Astrocyte (in vitro differentiated cells and primary cell): ENCODE measurements at regions not wholly inside any gene's neighbourhood (a gene's known extent, or its start where the extent isn't known, plus 50 kb on each side); places are given as distances from the start of the nearest gene placed in this dataset.

ENCODE experiments used
- DNase-seq: peaks from one replicate; pipeline ENCODE4 v3.0.0-alpha.2; 2010; ENCODE audit warnings: low read depth
- FAIRE-seq: peaks from 2 replicates; lab custom pipeline; 2011; peaks lifted over from hg19 to GRCh38; lab: Jason Lieb, UNC
- H2AFZ ChIP-seq: 2 replicates; pipeline ENCODE4 v1.6.0; 2012; ENCODE audit warnings: low read depth, low read length, inconsistent platforms
- H3K27ac ChIP-seq: 2 replicates; pipeline ENCODE4 v1.5.1; 2011; ENCODE audit warnings: low read depth, low read length, inconsistent platforms
- H3K27me3 ChIP-seq: 2 replicates; pipeline ENCODE4 v1.6.0; 2011; ENCODE audit warnings: low read length, inconsistent platforms; ENCODE audit not compliant: insufficient read depth
- H3K36me3 ChIP-seq: 2 replicates; pipeline ENCODE4 v1.5.1; 2011; ENCODE audit warnings: low read length, inconsistent platforms; ENCODE audit not compliant: insufficient read depth
- H3K4me1 ChIP-seq: 2 replicates; pipeline ENCODE4 v1.5.1; 2011; ENCODE audit warnings: low read length, inconsistent platforms; ENCODE audit not compliant: insufficient read depth
- H3K4me2 ChIP-seq: 2 replicates; pipeline ENCODE4 v1.6.0; 2012; ENCODE audit warnings: low read length, inconsistent platforms
- H3K4me3 ChIP-seq: 2 replicates; pipeline ENCODE4 v1.5.1; 2011; ENCODE audit warnings: low read depth, mild to moderate bottlenecking, low read length, inconsistent platforms; ENCODE audit not compliant: insufficient read depth
- H3K79me2 ChIP-seq: 2 replicates; pipeline ENCODE4 v1.6.0; 2012; ENCODE audit warnings: mild to moderate bottlenecking, low read length, inconsistent platforms; ENCODE audit not compliant: insufficient read depth
- H3K9ac ChIP-seq: 2 replicates; pipeline ENCODE4 v1.6.0; 2012; ENCODE audit warnings: mild to moderate bottlenecking, low read length, inconsistent platforms
- H3K9me3 ChIP-seq: 2 replicates; pipeline ENCODE4 v1.5.1; 2012; ENCODE audit warnings: low read depth, mild to moderate bottlenecking, low read length, inconsistent platforms; ENCODE audit not compliant: insufficient read depth
- H4K20me1 ChIP-seq: 2 replicates; pipeline ENCODE4 v1.6.0; 2012; ENCODE audit warnings: low read length, inconsistent platforms; ENCODE audit not compliant: insufficient read depth
- H3K27ac Mint-ChIP-seq: one replicate; pipeline ENCODE4 v1.8.0; 2021; ENCODE audit warnings: mild to moderate bottlenecking, mixed read lengths; ENCODE audit not compliant: unreplicated experiment
- H3K27me3 Mint-ChIP-seq: one replicate; pipeline ENCODE4 v1.8.0; 2021; ENCODE audit warnings: low read depth, mixed read lengths; ENCODE audit not compliant: unreplicated experiment
- H3K36me3 Mint-ChIP-seq: one replicate; pipeline ENCODE4 v1.8.0; 2021; ENCODE audit warnings: low read depth, mixed read lengths; ENCODE audit not compliant: unreplicated experiment
- H3K4me1 Mint-ChIP-seq: one replicate; pipeline ENCODE4 v1.8.0; 2021; ENCODE audit warnings: low read depth, mixed read lengths; ENCODE audit not compliant: unreplicated experiment
- H3K4me3 Mint-ChIP-seq: one replicate; pipeline ENCODE4 v1.8.0; 2021; ENCODE audit warnings: mild to moderate bottlenecking, moderate library complexity, mixed read lengths; ENCODE audit not compliant: unreplicated experiment
- H3K9me3 Mint-ChIP-seq: one replicate; pipeline ENCODE4 v1.8.0; 2021; ENCODE audit warnings: mild to moderate bottlenecking, mixed read lengths; ENCODE audit not compliant: unreplicated experiment
- CTCF ChIP-seq: IDR thresholded peaks from 2 replicates; pipeline ENCODE4 v1.5.1; 2011; ENCODE audit warnings: low read depth, mild to moderate bottlenecking, inconsistent platforms, low read length, moderate library complexity; ENCODE audit not compliant: insufficient read depth
- EZH2 ChIP-seq: IDR thresholded peaks from 2 replicates; pipeline ENCODE4 v1.6.1; 2012; ENCODE audit warnings: mild to moderate bottlenecking, low read length, inconsistent platforms; ENCODE audit not compliant: insufficient read depth

- no peaks in the 10 kb centered on the region for H3K27me3 ChIP-seq
- no peak overlapping the region for H2AFZ ChIP-seq
- FAIRE-seq (no peak), DNase-seq (no peak)
- Mint-ChIP-seq H3K36me3 (no peaks in the 10 kb centered on the region), H3K4me1 (no peaks in the 10 kb centered on the region), H3K9me3 (no peaks in the 10 kb centered on the region), H3K27me3 (no peaks in the 10 kb centered on the region), H3K27ac (no peak overlapping the region), H3K4me3 (no peak overlapping the region)
- no peak for TF ChIP-seq CTCF
- no peak for TF ChIP-seq EZH2
- no peaks in the 10 kb centered on the region for H3K9me3 ChIP-seq
- H3K36me3 ChIP-seq, result no peaks in the 10 kb centered on the region
- H3K9ac ChIP-seq, result no peak overlapping the region
- H3K4me2 ChIP-seq, result no peak overlapping the region
- H3K27ac ChIP-seq, result no peak overlapping the region
- no peak overlapping the region for H3K4me3 ChIP-seq
- H3K4me1 ChIP-seq, result no peaks in the 10 kb centered on the region
- no peaks in the 10 kb centered on the region for H3K79me2 ChIP-seq
- H4K20me1 ChIP-seq, result no peaks in the 10 kb centered on the region
Measured at GRCh38 chr1:82197606-82198005, 396.9 kb downstream of the ADGRL2 start.

- H3K4me1 ChIP-seq, result no peaks in the 10 kb centered on the region
- no peak overlapping the region for H3K9ac ChIP-seq
- DNase-seq (no peak), FAIRE-seq (no peak)
- H3K4me3 Mint-ChIP-seq, result no peak overlapping the region
- H3K9me3 ChIP-seq, result no peaks in the 10 kb centered on the region
- no peak overlapping the region for H2AFZ ChIP-seq
- no peaks in the 10 kb centered on the region for H3K36me3 ChIP-seq
- H3K27ac ChIP-seq, result no peak overlapping the region
- H3K4me3 ChIP-seq, result no peak overlapping the region
- TF ChIP-seq EZH2 (no peak), CTCF (no peak)
- no peak overlapping the region for H3K27ac Mint-ChIP-seq
- H3K4me1 Mint-ChIP-seq, result no peaks in the 10 kb centered on the region
- no peaks in the 10 kb centered on the region for H3K36me3 Mint-ChIP-seq
- no peaks in the 10 kb centered on the region for H3K27me3 ChIP-seq
- H4K20me1 ChIP-seq, result no peaks in the 10 kb centered on the region
- H3K9me3 Mint-ChIP-seq, result no peaks in the 10 kb centered on the region
- H3K4me2 ChIP-seq, result no peak overlapping the region
- H3K27me3 Mint-ChIP-seq, result no peaks in the 10 kb centered on the region
- H3K79me2 ChIP-seq, result no peaks in the 10 kb centered on the region
Measured at GRCh38 chr1:82195245-82195644, 394.5 kb downstream of the ADGRL2 start.

GRCh38 chr1:82185084-82185483, 384.4 kb downstream of the ADGRL2 start:
- Mint-ChIP-seq H3K27me3 (no peaks in the 10 kb centered on the region), H3K4me3 (no peak overlapping the region), H3K4me1 (no peaks in the 10 kb centered on the region), H3K36me3 (no peaks in the 10 kb centered on the region), H3K27ac (no peak overlapping the region), H3K9me3 (no peaks in the 10 kb centered on the region)
- no peak for FAIRE-seq
- no peak overlapping the region for H3K9ac ChIP-seq
- H3K36me3 ChIP-seq, result no peaks in the 10 kb centered on the region
- no peak overlapping the region for H3K27ac ChIP-seq
- no peak overlapping the region for H3K4me2 ChIP-seq
- H3K27me3 ChIP-seq, result no peaks in the 10 kb centered on the region
- H4K20me1 ChIP-seq, result no peaks in the 10 kb centered on the region
- no peaks in the 10 kb centered on the region for H3K9me3 ChIP-seq
- TF ChIP-seq EZH2, result no peak
- TF ChIP-seq CTCF, result no peak
- peak; percentile 37 for DNase-seq
- H3K4me3 ChIP-seq, result no peak overlapping the region
- no peak overlapping the region for H2AFZ ChIP-seq
- H3K79me2 ChIP-seq, result no peaks in the 10 kb centered on the region
- no peaks in the 10 kb centered on the region for H3K4me1 ChIP-seq
